ENCODE measurements at regions not wholly inside any gene's neighbourhood (a gene's known extent, or its start where the extent isn't known, plus 50 kb on each side); places are given as distances from the start of the nearest gene placed in this dataset.

GRCh38 chr10:91713461-91714072 lies 80.7 kb upstream of the PPP1R3C start:
- TF ChIP-seq CTCF (IDR thresholded peaks at IDR 0.05) (no peak), MAX (IDR thresholded peaks at IDR 0.05; ENCODE audit: low read depth) (no peak), RAD21 (IDR thresholded peaks at IDR 0.05; ENCODE audit: low read length) (no peak), CHD2 (IDR thresholded peaks at IDR 0.05; ENCODE audit: low read length, partially characterized antibody) (no peak), USF2 (IDR thresholded peaks at IDR 0.05; ENCODE audit: borderline replicate concordance, low read depth, low read length) (no peak), MXI1 (IDR thresholded peaks at IDR 0.05; ENCODE audit: low read depth, low read length) (no peak), RCOR1 (IDR thresholded peaks at IDR 0.05; ENCODE audit: low read length) (no peak), FOXJ3 (CRISPR knock-in tag; IDR thresholded peaks at IDR 0.05) (no peak), TAF1 (IDR thresholded peaks at IDR 0.05; ENCODE audit: borderline replicate concordance, low read depth, low read length) (no peak)

Measured in SK-N-SH (cell line).